HEK293 (cell line): ENCODE measurements at regions not wholly inside any gene's neighbourhood (a gene's known extent, or its start where the extent isn't known, plus 50 kb on each side); places are given as distances from the start of the nearest gene placed in this dataset.

Experiments
- CTCF ChIA-PET: fragments of 350-600 bp; formaldehyde crosslinking; extraction: SDS; loops from one replicate; lab custom pipeline; 2021; ENCODE audit warnings: antibody characterized with exemption; lab: Yijun Ruan, JAX
- POLR2A ChIA-PET: fragments of 300-600 bp; formaldehyde crosslinking; extraction: SDS; loops from one replicate; lab custom pipeline; 2020; ENCODE audit warnings: antibody characterized with exemption, inconsistent platforms; lab: Yijun Ruan, JAX
- H3K27ac ChIP-seq: fragments of 200-500 bp; sonication (Bioruptor generic); 2 replicates; pipeline ENCODE4 v1.5.1; 2014; ENCODE audit warnings: low read depth, low read length, control low read depth, inconsistent platforms; ENCODE audit errors: extremely low read depth
- H3K36me3 ChIP-seq, 2 experiments: fragments of 200-500 bp in 1 of 2; sonication (Bioruptor generic) in 1 of 2; 1 replicate in 1 of 2; 2 replicates in 1 of 2; pipeline ENCODE4 v1.5.1; 2014 to 2017; ENCODE audit warnings: inconsistent platforms in 2 of 2, low read length in 2 of 2; ENCODE audit not compliant: control insufficient read depth in 2 of 2, insufficient read depth in 1 of 2
- H3K4me1 ChIP-seq: fragments of 200-500 bp; sonication (Bioruptor generic); 2 replicates; pipeline ENCODE4 v1.5.1; 2014; ENCODE audit warnings: mild to moderate bottlenecking, low read length, inconsistent platforms; ENCODE audit not compliant: control insufficient read depth, insufficient read depth
- H3K4me3 ChIP-seq: 2 replicates; pipeline ENCODE4 v1.5.1; 2011; ENCODE audit warnings: low read depth, mild to moderate bottlenecking, control low read depth, low read length, moderate library complexity
- H3K9me3 ChIP-seq: fragments of 200-500 bp; sonication (Bioruptor generic); 2 replicates; pipeline ENCODE4 v1.5.1; 2014; ENCODE audit warnings: low read depth, low read length, inconsistent platforms; ENCODE audit not compliant: control insufficient read depth, insufficient read depth
- FEZF1 ChIP-seq: fragments of 450-650 bp; formaldehyde crosslinking; IDR thresholded peaks from 2 replicates; pipeline ENCODE4 v1.5.1; 2016; ENCODE audit warnings: missing biosample characterization, missing genetic modification characterization
- MYNN ChIP-seq: fragments of 450-650 bp; formaldehyde crosslinking; IDR thresholded peaks from 2 replicates; pipeline ENCODE4 v1.5.1; 2016; ENCODE audit warnings: missing biosample characterization, missing genetic modification characterization, borderline replicate concordance
- OVOL3 ChIP-seq: fragments of 450-650 bp; formaldehyde crosslinking; IDR thresholded peaks from 2 replicates; pipeline ENCODE4 v1.5.1; 2016; ENCODE audit warnings: missing biosample characterization, missing genetic modification characterization
- PRDM1 ChIP-seq: fragments of 450-650 bp; formaldehyde crosslinking; IDR thresholded peaks from 2 replicates; pipeline ENCODE4; 2016; ENCODE audit warnings: missing biosample characterization, missing genetic modification characterization
- SCRT2 ChIP-seq: fragments of 450-650 bp; formaldehyde crosslinking; IDR thresholded peaks from 2 replicates; pipeline ENCODE4 v1.5.1; 2016; ENCODE audit warnings: missing biosample characterization, missing genetic modification characterization
- SETDB1 ChIP-seq: IDR thresholded peaks from one replicate; pipeline ENCODE4 v1.6.1; 2017; ENCODE audit warnings: mild to moderate bottlenecking, low read length, moderate library complexity, mixed read lengths; ENCODE audit not compliant: insufficient read length
- SP3 ChIP-seq: fragments of 450-650 bp; formaldehyde crosslinking; IDR thresholded peaks from 2 replicates; pipeline ENCODE4 v1.5.1; 2016; ENCODE audit warnings: missing biosample characterization, missing genetic modification characterization
- YY2 ChIP-seq: fragments of 450-650 bp; formaldehyde crosslinking; IDR thresholded peaks from 2 replicates; pipeline ENCODE4 v1.5.1; 2016; ENCODE audit warnings: missing biosample characterization, missing genetic modification characterization
- ZFP69B ChIP-seq: fragments of 450-650 bp; formaldehyde crosslinking; IDR thresholded peaks from 2 replicates; pipeline ENCODE4 v1.5.1; 2016; ENCODE audit warnings: missing biosample characterization, missing genetic modification characterization
- ZNF133 ChIP-seq: fragments of 450-650 bp; formaldehyde crosslinking; IDR thresholded peaks from 2 replicates; pipeline ENCODE4 v1.5.1; 2016; ENCODE audit warnings: missing biosample characterization, missing genetic modification characterization
- ZNF148 ChIP-seq: fragments of 450-650 bp; formaldehyde crosslinking; IDR thresholded peaks from 2 replicates; pipeline ENCODE4 v1.5.0; 2017; ENCODE audit warnings: missing biosample characterization, missing genetic modification characterization, borderline replicate concordance
- ZNF23 ChIP-seq: fragments of 450-650 bp; formaldehyde crosslinking; IDR thresholded peaks from 2 replicates; pipeline ENCODE4 v1.5.1; 2016; ENCODE audit warnings: missing biosample characterization, missing genetic modification characterization, borderline replicate concordance
- ZNF239 ChIP-seq: fragments of 450-650 bp; formaldehyde crosslinking; IDR thresholded peaks from 2 replicates; pipeline ENCODE4 v1.5.1; 2016; ENCODE audit warnings: missing biosample characterization, missing genetic modification characterization
- ZNF248 ChIP-seq: fragments of 450-650 bp; formaldehyde crosslinking; IDR thresholded peaks from 2 replicates; pipeline ENCODE4 v1.5.1; 2017; ENCODE audit warnings: missing biosample characterization, missing genetic modification characterization
- ZNF266 ChIP-seq: fragments of 450-650 bp; formaldehyde crosslinking; IDR thresholded peaks from 2 replicates; pipeline ENCODE4 v1.5.1; 2016; ENCODE audit warnings: missing biosample characterization, missing genetic modification characterization, low read depth
- ZNF623 ChIP-seq: fragments of 450-650 bp; formaldehyde crosslinking; IDR thresholded peaks from 2 replicates; pipeline ENCODE4 v1.5.1; 2016; ENCODE audit warnings: missing biosample characterization, missing genetic modification characterization
- ZNF658 ChIP-seq: fragments of 450-650 bp; formaldehyde crosslinking; IDR thresholded peaks from 2 replicates; pipeline ENCODE4; 2016; ENCODE audit warnings: missing biosample characterization, missing genetic modification characterization
- ZNF707 ChIP-seq: fragments of 450-650 bp; formaldehyde crosslinking; IDR thresholded peaks from 2 replicates; pipeline ENCODE4 v1.5.1; 2016; ENCODE audit warnings: missing biosample characterization, missing genetic modification characterization
- ZNF768 ChIP-seq: fragments of 450-650 bp; formaldehyde crosslinking; IDR thresholded peaks from 2 replicates; pipeline ENCODE4 v1.5.1; 2018; ENCODE audit warnings: missing biosample characterization, mild to moderate bottlenecking, missing genetic modification characterization
- ZNF830 ChIP-seq: fragments of 450-650 bp; IDR thresholded peaks from 2 replicates; pipeline ENCODE4 v1.5.0; 2018; ENCODE audit warnings: missing biosample characterization, missing genetic modification characterization, low read depth, mild to moderate bottlenecking, moderate library complexity
- ZNF843 ChIP-seq: fragments of 450-650 bp; formaldehyde crosslinking; IDR thresholded peaks from 2 replicates; pipeline ENCODE4 v1.5.1; 2016; ENCODE audit warnings: missing biosample characterization, missing genetic modification characterization
- ZSCAN18 ChIP-seq: fragments of 450-650 bp; formaldehyde crosslinking; IDR thresholded peaks from 2 replicates; pipeline ENCODE4 v1.5.1; 2016; ENCODE audit warnings: missing biosample characterization, missing genetic modification characterization
- ZXDB ChIP-seq: fragments of 450-650 bp; formaldehyde crosslinking; IDR thresholded peaks from 2 replicates; pipeline ENCODE4 v1.5.1; 2016; ENCODE audit warnings: missing biosample characterization, missing genetic modification characterization

GRCh38 chr3:144564011-144564410, 592.4 kb downstream of the DIPK2A start:
- POLR2A ChIA-PET: no interaction called here
- TF ChIP-seq MYNN (tag by site-specific recombination) (no peak), ZNF830 (tag by site-specific recombination) (no peak), SCRT2 (tag by site-specific recombination) (no peak), SP3 (tag by site-specific recombination) (no peak), ZNF658 (no peak), ZNF23 (tag by site-specific recombination) (no peak), ZNF843 (tag by site-specific recombination) (no peak), ZNF707 (tag by site-specific recombination) (no peak)
- TF ChIP-seq, all 188 proteins: peak for 0
- H3K27ac ChIP-seq: no peak overlapping the region
- no peaks in the 10 kb centered on the region for H3K4me1 ChIP-seq
- H3K4me3 ChIP-seq: no peak overlapping the region
- CTCF ChIA-PET: no interaction called here
- no peaks in the 10 kb centered on the region for H3K36me3 ChIP-seq
- H3K9me3 ChIP-seq: no peaks in the 10 kb centered on the region

GRCh38 chr3:144566320-144566719, 594.7 kb downstream of the DIPK2A start:
- TF ChIP-seq ZNF148 (tag by site-specific recombination): no peak
- no peak for TF ChIP-seq FEZF1 (tag by site-specific recombination)
- no peak for TF ChIP-seq ZNF239 (tag by site-specific recombination)
- no peak for TF ChIP-seq ZXDB (tag by site-specific recombination)
- no peak for TF ChIP-seq OVOL3 (tag by site-specific recombination)
- no peak for TF ChIP-seq ZNF133
- TF ChIP-seq ZNF768 (tag by site-specific recombination): no peak
- no peak for TF ChIP-seq ZSCAN18 (tag by site-specific recombination)
- no peak for TF ChIP-seq ZNF623 (tag by site-specific recombination)
- TF ChIP-seq PRDM1 (tag by site-specific recombination): no peak
- TF ChIP-seq YY2 (tag by site-specific recombination): no peak
- no peak for TF ChIP-seq ZFP69B (tag by site-specific recombination)
- H3K27ac ChIP-seq: no peak overlapping the region
- no peaks in the 10 kb centered on the region for H3K4me1 ChIP-seq
- H3K36me3 ChIP-seq: no peaks in the 10 kb centered on the region
- H3K9me3 ChIP-seq: no peaks in the 10 kb centered on the region
- CTCF ChIA-PET: no interaction called here
- POLR2A ChIA-PET: no interaction called here
- no peak overlapping the region for H3K4me3 ChIP-seq

GRCh38 chr3:144569651-144570050, 598.0 kb downstream of the DIPK2A start:
- TF ChIP-seq ZNF248 (tag by site-specific recombination) (no peak), SETDB1 (no peak), ZNF266 (tag by site-specific recombination) (no peak)
- CTCF ChIA-PET: no interaction called here
- POLR2A ChIA-PET: no interaction called here
- Histone ChIP-seq H3K4me1 (no peaks in the 10 kb centered on the region), H3K9me3 (no peaks in the 10 kb centered on the region), H3K27ac (no peak overlapping the region), H3K4me3 (no peak overlapping the region), H3K36me3 (no peaks in the 10 kb centered on the region)
